RWPE1 (cell line): ENCODE measurements at regions not wholly inside any gene's neighbourhood (a gene's known extent, or its start where the extent isn't known, plus 50 kb on each side); places are given as distances from the start of the nearest gene placed in this dataset.
"Not testable (repeated sequence)": the region's sequence is repeated elsewhere in the genome, so short reads cannot be mapped to it uniquely, and the experiment has no call there.

Experiments
- CTCF ChIA-PET: fragments of 350-600 bp; sonication (Branson Sonifier 250); formaldehyde crosslinking; extraction: SDS; loops from one replicate; lab custom pipeline; 2021; lab: Yijun Ruan, JAX
- POLR2A ChIA-PET: fragments of 400-600 bp; formaldehyde crosslinking; extraction: SDS; loops from one replicate; lab custom pipeline; 2020; ENCODE audit warnings: antibody characterized with exemption; ENCODE audit not compliant: low non-redundant PET; lab: Yijun Ruan, JAX
- DNase-seq: peaks from one replicate; pipeline ENCODE4 v3.0.0; 2012; ENCODE audit warnings: low spot score
- H3K27ac ChIP-seq: fragments of 450-650 bp; 2 replicates; pipeline ENCODE4 v1.5.1; 2017
- TF ChIP-seq, protein P1 (sequence below): fragments of 450-650 bp; conservative IDR thresholded peaks from 2 replicates; pipeline ENCODE4 v1.5.1; 2017; ENCODE audit warnings: low read depth, mild to moderate bottlenecking

GRCh38 chr4:135917011-135917410, 1615.3 kb downstream of the PCDH18 start:
- no peak for DNase-seq
- POLR2A ChIA-PET: no interaction called here
- TF ChIP-seq, protein P1, sequence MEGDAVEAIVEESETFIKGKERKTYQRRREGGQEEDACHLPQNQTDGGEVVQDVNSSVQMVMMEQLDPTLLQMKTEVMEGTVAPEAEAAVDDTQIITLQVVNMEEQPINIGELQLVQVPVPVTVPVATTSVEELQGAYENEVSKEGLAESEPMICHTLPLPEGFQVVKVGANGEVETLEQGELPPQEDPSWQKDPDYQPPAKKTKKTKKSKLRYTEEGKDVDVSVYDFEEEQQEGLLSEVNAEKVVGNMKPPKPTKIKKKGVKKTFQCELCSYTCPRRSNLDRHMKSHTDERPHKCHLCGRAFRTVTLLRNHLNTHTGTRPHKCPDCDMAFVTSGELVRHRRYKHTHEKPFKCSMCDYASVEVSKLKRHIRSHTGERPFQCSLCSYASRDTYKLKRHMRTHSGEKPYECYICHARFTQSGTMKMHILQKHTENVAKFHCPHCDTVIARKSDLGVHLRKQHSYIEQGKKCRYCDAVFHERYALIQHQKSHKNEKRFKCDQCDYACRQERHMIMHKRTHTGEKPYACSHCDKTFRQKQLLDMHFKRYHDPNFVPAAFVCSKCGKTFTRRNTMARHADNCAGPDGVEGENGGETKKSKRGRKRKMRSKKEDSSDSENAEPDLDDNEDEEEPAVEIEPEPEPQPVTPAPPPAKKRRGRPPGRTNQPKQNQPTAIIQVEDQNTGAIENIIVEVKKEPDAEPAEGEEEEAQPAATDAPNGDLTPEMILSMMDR: no peak
- H3K27ac ChIP-seq: no peak overlapping the region
- CTCF ChIA-PET: interaction anchor here (0.6 kb wide), 1 partner anchor 122 kb away, joined by 3 read pairs; no protein-coding TSS in a partner anchor

DNA sequence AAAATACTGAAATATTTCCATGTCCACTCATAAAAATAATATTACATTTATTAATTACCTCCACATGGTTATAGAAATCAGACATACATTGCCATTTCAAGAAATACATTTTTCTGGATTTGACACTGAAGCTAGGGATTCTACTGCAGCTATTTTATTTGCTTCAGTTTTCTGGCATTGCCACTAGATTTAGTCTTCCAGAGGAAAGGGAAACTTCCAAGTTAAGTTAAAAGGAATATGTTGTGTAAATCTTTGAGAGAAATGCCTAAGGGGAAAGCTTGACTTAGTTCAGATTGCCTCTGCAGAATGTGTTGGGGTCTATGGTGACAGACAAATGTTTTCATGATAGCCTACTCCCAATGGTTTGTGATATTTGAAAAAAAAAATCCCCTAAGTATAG, 1631.3 kb downstream of the PCDH18 start:
- TF ChIP-seq, protein P1: no peak
- DNase-seq: no peak
- CTCF ChIA-PET: interaction anchor here (0.7 kb wide), 1 partner anchor 15 kb away, joined by 4 read pairs; no protein-coding TSS in a partner anchor
- POLR2A ChIA-PET: no interaction called here
- H3K27ac ChIP-seq: no peak overlapping the region

DNA sequence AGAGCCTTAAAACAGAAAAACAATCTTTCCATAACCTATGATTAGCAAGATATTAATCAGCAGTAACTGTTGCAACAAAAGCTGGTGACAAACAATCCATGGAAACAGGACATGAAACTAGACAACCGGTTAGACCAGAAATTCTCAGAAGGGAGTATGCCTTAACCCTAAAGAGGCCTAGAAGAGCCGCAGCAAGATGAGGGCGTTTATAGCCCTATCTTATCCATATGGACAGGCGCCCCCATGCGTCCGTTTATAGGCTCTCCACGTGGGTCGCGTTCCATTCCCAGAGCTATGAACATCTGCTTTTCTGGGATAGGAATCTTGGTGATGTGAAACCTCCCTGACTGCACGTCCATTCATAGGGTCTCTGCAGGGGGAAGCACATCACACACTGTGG, 1662.7 kb upstream of the PABPC4L start:
- CTCF ChIA-PET: interaction anchor here (0.6 kb wide), 1 partner anchor 162 kb away, joined by 4 read pairs; no protein-coding TSS in a partner anchor

DNA sequence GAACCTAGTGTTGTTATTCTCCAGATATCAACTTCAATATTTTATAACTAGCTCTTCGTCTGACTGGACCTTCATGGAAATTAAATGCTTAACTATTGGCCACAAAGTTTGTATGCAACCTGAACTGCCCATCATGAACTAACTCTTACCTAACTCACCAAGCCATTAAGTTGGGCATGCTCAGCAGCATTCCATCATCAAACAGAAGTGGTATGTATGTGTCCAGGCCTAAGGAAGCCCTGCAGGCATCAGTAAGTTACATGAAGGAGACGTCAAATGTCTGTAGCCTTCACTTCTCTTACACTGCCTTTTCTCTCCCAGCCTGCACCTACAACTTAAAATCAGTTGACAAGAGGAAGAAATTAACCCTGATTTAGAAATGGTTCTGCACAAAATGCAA, 1639.2 kb upstream of the PABPC4L start:
- POLR2A ChIA-PET: no interaction called here
- no peak overlapping the region for H3K27ac ChIP-seq
- no peak for DNase-seq
- TF ChIP-seq, protein P1: no peak
- CTCF ChIA-PET: no interaction called here

More for the DNA sequence above, 1662.7 kb upstream of the PABPC4L start:
- H3K27ac ChIP-seq, POLR2A ChIA-PET, DNase-seq: not testable (repeated sequence)

GRCh38 chr4:135839712-135840111, 1638.1 kb upstream of the PABPC4L start:
- H3K27ac ChIP-seq: no peak overlapping the region
- ChIA-PET CTCF (no interaction called here), POLR2A (no interaction called here)
- TF ChIP-seq, protein P1: no peak
- DNase-seq: no peak

DNA sequence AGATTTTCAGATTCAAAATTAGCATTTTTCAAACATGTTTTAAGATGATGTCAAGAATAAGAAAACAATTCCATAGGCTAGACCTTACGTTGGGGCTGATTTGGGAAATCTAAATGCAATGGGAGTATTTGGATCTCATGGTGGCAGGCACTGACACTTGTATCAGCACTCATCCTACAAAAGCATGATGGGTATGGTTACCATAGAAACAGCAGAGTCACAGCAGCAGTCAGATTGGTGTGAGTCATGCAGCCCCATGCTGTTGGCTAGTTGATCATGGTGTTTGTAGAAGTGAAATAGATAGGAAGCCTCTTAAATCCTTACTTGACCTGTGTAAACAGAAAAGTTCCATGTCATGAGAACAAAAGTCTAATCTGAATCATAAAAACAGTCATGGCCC, 1637.3 kb upstream of the PABPC4L start:
- ChIA-PET CTCF (no interaction called here), POLR2A (no interaction called here)
- no peak for DNase-seq
- H3K27ac ChIP-seq: no peak overlapping the region
- TF ChIP-seq, protein P1: no peak

- POLR2A ChIA-PET: no interaction called here
- DNase-seq: no peak
- H3K27ac ChIP-seq: no peak overlapping the region
- TF ChIP-seq, protein P1: no peak
- CTCF ChIA-PET: no interaction called here
These were observed 1632.9 kb upstream of the PABPC4L start for GRCh38 chr4:135834471-135834870.
